GM18520 (cell line): ENCODE measurements at regions not wholly inside any gene's neighbourhood (a gene's known extent, or its start where the extent isn't known, plus 50 kb on each side); places are given as distances from the start of the nearest gene placed in this dataset.
"Not testable (repeated sequence)": the region's sequence is repeated elsewhere in the genome, so short reads cannot be mapped to it uniquely, and the experiment has no call there.

Source experiments
- ATAC-seq: cut with Tn5 transposase; IDR thresholded peaks from one replicate; pipeline ENCODE4 v1.9.1; 2021; ENCODE audit not compliant: unreplicated experiment

DNA sequence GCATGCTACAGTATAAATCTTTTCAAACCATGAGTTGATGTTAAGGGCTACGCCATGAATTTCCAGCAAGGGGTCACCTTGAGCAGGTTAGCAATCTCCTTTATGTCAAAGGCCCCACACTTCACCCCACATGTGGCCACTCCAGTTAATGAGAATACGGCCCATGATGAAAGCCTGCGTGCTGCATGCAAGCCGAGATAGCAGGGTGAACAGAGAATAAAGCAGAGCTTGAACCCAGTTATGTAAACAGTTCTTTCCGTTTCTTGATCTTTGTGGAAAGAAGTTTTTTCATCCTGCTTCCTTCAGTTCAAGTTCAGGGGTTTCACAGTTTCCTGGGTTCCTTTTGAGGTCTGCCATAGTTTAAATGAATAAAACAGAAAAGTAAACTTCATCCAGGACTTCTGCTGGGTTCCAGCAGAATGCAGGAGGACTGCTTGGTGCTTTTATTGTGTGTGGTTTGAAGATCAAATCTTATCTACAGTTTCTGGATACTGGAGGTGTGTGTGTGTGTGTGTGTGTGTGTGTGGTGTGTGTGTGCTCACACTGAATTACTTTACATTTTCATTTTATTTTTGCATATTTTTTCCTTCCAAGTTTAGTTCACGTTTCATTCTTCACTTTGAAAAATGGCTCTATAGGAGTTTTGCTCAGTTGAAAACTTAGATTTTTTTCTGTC, 87.1 kb downstream of the HMHB1 start:
- ATAC-seq: no peak

DNA sequence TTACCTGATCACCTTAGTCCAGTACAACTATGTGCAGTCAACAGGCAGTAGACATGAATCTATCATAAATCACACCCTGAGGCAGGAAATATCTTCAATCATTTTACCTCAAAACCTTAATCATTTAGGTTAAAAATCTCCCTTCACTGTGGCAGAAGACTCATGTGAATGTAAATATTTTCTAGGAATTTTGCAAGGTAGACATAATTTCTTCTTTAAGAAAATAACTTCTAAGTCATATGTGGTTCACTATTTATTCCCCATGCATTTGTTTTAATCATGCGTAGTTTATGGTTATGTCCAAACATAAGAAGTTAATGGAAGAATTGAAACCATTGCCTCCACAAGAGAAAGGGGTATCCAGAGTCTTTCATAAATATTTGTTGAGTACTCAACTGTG, 97.0 kb downstream of the HMHB1 start:
- ATAC-seq: no peak

DNA sequence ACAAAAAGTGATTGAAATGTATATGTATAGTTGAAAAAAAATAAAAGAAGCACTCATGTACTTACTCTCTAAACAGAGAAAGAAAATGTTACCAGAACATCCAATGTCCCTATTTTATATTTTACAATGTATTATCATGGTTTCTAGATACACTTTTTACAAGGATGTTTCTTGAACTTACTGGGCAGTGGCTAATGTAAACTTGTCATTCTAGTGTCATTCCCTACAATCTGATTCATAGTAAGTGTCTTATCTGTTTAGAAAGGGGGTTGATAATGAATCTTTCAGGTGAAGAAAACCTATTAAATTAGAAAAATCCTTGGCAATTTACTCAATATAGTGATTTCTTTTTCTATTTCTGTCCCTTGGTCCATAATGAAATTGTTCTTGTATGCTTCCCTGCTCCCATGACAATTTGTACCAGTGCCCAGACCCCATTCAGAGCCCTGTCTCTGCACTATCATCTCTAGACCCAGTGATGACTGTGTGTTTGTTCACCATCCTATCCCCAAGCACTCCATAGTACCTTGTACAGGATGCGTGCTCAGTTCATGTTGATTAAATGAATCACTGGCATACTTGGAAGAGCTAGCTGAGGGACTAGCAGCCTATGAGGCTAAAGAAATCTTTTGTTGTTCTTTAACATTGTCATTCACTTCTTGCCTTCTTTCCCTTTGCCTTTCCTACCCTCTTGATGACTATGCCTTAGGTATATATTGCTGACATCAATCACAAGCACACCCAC, 101.2 kb downstream of the HMHB1 start:
- no peak for ATAC-seq

DNA sequence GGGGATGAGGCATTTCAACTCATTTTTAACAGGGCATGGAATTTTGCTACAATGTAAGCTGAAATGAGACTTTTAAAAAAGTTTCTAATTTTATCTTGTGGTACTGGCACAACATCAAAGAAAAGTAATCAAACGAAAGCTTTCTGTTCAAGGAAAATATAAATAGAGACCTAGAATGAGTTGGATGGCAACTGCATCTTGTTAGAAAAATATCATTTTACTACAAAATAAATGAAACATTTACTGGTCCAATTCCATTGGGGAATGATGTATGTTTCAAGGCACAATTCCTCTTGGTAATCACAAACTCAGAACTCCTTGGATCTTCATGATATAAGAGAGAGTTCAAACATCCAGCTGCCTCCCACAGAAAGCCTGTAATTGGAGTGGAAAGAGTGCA, 102.8 kb downstream of the HMHB1 start:
- ATAC-seq: no peak

DNA sequence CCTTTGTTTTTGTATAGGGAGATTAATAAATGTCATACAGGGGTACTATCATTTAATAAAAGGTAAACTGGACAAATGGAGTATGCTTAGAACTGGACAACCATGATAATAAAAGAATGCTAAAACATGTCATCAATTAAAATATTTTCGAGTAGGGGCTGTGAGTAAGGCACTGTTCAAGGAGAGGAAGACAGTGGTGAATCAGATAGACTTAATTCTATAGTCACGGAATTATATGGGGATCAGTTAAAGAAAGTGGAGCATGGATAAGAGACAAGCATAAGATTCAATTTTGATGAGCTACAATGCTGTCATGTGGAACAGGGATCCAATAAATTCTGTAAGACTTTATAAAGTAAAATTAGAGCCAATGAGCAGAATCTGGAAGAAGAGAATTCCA, 104.5 kb downstream of the HMHB1 start:
- ATAC-seq: no peak

DNA sequence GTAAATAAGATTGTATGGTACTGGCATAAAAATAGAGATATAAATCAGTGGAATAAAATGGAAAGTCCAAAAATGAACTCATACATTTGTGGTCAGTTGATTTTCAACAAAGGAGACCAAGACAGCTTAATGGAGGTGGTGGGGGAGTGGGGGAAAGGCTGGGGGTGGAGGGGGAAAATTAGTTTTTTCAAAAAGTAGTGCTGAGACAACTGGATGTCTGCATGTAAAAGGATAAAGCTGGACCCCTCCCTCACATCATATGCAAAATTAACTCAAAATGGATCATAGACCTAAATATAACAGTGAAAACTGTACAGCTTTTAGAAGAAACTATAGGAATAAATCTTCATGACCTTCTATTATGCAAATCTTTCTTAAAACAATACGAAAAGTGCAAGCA, 107.0 kb downstream of the HMHB1 start:
- no peak for ATAC-seq

DNA sequence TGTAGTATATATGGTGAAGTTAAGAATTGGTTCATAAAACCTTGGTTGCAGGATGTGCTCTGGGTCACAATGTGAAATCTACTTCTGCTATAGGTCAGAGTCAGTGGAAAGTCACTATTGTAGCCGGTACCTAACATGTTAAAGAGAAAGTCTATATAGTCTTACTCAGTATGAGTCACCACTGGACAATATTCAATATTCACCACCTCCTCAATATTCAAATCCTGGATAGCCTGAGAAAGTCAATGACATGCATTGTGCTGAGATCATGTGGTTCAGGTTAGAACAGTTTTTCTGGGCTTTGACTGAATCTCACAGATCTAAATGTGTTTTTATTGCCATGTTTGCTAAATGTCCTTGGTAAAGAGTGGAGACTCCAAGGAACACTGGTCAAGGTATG, 108.8 kb downstream of the HMHB1 start:
- ATAC-seq: no peak

DNA sequence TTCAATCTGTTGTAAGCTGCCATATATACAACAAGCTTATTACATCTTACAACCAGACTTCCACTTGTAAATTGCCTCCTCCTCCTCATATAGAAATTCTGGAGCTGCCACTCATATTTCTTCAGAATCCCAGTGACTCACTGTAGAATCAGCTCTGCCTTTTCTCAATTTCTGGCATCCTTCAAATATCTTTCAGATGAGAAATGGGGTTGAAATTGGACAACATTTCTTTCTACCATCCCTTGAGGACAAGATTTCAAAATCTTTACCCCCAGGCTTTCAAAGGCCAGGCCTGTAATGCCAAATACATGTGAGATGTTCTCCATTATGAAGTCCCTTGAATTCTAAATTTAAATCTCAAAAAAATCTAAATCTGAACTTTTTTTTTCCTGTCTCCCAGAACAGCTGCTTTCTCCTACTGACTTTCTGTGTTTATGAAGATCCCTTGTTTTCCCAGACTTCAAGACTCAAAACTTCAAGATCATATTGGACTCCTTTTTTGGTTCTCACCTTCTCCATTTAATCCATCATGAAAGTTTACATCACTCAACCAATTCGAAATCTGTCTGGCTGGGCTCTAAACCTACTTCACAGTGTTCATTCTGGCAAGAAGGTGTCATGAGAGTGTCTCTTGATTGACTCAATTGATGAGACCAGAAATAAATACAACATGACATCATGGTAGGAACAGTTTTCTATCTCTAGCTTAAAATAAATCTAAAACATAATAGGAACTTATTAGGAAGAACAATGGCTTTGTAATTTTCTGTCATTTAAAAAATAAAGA, 109.8 kb downstream of the HMHB1 start:
- ATAC-seq: no peak

DNA sequence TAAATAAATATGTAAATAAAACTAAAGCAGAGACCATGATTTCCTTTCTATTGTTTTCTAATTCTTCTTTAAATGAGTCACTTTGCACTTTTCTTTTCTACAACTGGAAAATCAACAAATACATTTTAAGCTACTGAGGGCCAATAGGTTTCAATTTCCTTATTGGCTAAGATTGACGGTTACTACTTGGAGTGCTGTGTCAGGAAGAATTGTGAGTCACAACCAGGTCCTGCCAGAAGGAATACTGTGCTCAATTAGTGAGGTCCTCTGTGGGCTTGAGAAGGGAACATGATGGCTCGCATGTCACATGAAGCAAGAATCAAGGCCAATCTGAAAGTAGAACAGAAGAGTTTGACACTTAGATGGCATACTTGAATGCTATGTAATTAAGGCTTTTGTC, 110.8 kb downstream of the HMHB1 start:
- ATAC-seq: no peak

DNA sequence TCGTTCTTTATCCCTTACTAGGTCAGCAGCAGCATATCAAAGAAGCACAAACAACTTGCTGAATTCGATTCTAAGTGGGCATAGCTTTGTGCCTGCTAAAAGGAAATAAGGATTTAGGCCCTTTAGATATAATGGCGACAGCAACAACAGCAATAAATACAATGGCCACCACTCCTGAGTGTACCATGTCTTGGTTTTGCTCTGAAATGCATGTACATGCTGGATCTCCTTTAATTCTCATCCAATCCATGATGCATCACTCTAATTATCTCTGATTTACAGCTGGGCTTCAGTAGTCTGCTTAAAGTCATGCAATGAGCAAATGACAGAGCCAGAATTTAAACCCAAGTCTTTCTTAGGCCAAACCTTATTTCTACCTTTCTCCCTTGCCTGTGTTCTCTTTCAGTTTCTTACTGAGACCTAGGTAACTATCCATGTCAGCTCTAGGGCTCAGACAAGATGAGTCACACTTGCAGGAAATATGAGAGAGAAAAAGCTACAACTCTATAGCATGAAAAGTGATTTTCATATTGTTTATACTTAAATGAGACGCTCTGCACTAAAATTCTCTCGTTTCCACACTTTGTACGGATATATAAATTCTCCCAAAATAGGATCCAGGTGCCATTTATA, 111.8 kb downstream of the HMHB1 start:
- ATAC-seq: peak; percentile 59

DNA sequence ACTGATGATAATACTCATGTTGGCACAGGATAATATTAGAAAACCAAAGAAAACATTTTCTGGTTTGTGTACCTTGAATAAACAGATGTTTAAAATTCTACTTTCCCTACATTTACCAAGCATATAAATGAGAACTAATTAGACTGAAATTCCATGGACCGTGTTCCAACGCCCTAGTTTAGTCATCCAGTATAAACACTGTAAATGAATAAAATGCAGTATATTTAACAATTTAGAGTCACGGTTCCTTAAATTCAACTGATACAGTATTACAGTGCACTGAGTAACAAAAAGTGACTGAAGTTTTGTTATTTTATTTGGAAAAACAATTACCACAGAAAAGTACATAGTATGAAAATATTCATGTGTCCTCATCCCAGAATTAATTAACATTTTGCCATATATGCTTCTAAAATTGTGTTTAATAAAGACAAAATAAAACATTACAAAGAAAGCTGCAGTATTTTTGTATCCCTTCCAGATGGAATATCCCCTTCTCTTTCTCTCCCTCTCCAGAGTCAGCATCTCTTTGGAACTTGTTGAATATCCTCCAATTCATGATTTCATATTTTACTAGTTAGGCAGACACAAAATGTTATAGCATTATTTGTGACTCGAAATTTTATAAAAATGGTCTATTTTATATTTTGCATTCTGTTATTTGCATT, 112.5 kb downstream of the HMHB1 start:
- ATAC-seq: no peak

DNA sequence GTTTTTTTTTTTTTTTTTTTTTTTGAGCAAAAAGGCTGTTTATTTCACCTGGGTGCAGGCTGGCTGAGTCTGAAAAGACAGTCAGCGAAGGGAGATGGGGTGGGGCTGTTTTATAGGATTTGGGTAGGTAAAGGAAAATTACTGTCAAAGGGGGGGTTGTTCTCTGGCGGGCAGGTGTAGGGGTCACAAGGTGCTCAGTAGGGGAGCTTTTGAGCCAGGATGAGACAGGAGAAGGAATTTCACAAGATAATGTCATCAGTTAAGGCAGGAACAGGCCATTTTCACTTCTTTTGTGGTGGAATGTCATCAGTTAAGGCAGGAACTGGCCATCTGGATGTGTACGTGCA, 113.0 kb downstream of the HMHB1 start:
- ATAC-seq: not testable (repeated sequence)

DNA sequence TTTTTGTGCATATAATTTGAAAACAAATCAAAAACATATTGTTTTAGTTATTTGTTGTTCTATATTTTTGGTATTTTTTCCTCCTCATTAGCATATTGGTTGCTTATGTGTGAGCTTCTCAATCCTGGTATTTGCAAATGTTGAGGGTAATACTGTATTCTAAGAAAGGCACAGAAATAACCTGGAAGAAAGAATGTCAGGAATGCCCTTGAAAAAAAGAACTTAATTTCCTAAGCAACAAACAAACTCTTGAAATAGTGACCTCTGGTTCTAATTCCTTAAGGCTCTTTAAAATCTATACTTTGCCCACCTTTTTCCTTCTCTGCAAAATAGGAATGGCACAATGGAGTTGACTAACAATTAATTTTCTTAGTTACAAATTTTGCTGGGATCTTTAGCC, 117.5 kb downstream of the HMHB1 start:
- ATAC-seq: no peak

DNA sequence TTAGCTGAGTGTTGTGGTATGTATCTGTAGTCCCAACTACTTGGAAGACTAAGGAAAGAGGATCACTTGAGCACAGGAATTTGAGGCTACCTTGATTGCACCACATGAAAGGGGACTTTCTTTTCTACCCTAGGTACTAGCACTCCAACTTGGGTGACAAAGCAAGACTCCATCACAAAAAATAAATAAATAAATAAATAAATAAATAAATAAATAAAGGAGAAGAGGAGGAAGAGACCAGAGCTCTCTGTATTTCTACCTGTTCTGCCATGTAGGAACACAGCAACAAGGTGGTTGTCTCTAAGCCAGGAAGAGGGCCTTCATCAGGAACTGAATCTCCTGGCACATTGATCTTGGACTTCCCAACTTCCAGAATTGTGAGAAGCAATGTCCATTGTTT, 118.6 kb downstream of the HMHB1 start:
- no peak for ATAC-seq

DNA sequence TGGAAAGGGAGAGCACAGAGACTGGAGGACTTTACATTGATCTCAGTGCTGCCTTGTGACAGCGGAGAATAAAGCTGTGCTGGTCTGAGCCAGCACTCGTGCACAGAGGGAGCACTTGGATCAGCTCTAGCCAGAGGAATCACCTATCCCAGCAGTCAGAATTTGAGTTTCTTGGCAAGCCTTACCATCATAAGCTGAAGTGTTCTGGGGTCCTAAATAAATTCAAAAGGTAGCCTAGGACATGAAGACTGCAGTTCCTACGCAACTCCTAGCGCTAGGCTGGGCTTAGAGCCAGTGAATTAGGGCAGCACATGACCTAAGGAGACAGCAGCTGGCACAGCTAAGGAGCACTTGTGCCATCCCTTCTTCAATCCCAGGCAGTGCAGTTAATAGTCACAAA, 119.5 kb downstream of the HMHB1 start:
- ATAC-seq: no peak

DNA sequence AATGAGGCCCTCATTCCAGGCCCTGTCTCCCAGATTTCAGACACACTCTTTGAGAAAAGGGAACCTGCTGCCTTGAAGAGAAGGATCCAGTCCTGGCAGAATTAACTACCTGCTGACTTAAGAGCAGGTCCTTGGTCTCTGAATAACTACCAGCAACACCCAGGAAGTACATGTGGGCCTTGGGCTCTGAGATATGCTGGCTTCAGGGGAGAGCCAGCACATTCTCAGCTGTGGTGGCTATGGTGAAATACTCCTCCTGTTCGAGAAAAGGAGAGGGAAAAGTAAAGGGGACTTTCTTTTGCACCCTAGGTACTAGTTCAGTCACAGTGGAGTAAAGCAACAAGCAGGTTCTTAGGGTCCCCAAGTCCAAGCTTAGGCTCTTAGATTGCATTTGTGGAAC, 120.0 kb downstream of the HMHB1 start:
- no peak for ATAC-seq

DNA sequence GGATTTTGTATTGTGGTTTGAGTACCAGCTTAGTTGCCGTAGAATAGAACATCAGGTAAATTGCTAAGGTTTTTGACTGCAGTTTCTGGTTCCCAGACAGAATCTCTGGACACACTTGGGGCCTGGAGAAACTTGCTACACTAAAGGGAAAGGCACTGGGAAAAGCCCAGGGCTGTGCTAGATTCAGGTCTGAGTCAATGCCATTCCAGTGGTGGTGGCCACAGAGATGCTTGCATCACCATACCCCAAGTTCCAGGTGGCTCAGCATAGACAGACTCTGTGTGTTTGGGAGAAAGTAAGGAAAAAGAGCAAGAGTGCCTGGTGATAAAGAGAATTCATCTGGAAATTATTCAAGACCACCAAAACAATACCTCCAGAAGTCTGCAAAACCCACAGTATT, 120.6 kb downstream of the HMHB1 start:
- no peak for ATAC-seq

DNA sequence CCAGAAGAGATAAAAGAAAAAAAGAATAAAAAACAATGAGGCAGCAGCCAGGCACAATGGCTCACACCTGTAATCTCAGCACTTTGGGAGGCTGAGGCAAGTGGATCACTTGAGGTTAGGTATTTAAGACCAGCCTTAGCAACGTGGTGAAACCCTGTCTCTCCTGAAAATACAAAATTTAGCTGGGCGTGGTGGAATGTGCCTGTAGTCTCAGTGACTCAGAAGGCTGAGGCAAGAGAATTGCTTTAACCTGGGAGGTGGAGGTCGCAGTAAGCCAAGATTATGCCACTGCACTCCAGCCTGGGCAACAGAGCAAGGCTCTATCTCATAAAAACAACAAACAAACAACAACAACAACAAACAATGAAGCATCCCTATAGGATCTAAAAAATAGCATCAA, 121.5 kb downstream of the HMHB1 start:
- no peak for ATAC-seq

DNA sequence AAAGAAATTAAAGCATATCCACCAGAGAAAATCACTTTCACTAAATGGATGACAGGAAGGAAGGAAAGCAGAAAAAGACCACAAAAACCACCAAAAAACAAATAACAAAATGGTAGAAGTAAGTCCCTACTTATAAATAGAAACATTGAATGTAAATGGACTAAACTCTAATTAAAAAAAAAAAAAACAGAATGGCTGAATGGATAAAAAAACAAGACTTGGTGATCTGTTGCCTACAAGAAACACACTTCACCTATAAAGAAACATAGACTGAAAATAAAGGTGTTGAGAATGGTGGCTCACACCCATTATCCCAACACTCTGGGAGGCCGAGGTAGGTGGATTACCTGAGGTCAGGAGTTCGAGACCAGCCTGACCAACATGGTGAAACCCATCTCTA, 122.9 kb downstream of the HMHB1 start:
- ATAC-seq: no peak

DNA sequence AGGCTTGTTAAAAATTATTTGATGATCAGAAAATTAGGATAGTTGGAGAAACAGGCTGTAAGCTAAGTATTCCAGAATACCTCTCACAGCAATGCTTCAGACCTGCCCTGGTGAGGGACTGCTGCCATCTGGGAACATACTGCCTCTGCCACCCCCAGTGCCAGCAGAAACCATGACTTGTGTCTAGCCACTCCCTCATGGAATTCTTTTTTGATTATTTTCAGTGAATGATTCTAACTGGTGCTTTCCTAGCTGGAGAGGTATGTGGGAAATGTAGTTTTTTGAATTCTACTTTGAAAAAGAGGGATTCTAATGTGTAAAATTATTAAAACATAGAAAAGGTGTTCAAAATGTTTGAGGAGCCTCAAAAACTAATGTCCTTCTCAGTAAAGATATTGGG, 126.3 kb downstream of the HMHB1 start:
- ATAC-seq: no peak

DNA sequence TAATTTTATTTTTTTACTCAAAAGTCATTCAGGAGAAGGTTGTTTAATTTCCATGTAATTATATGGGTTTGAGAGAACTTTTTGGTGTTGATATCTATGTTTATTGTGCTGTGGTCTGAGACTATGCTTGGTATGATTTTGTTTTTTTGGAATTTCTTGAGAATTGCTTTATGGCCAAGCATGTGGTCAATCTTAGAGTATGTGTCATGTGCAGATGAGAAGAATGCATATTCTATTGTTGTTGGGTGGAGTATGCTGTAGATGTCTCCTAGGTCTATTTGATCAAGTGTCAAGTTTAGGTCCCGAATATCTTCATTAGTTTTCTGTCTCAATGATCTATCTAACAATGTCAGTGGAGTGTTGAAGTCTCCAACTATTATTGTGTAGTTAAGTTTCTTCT, 134.9 kb downstream of the HMHB1 start:
- ATAC-seq: no peak
